Colon (tissue), 2 donors: ENCODE measurements at regions not wholly inside any gene's neighbourhood (a gene's known extent, or its start where the extent isn't known, plus 50 kb on each side); places are given as distances from the start of the nearest gene placed in this dataset.
"Not testable (repeated sequence)": the region's sequence is repeated elsewhere in the genome, so short reads cannot be mapped to it uniquely, and the experiment has no call there.

Experiments used
- FAIRE-seq: peaks from 2 replicates; lab custom pipeline; 2012; peaks lifted over from hg19 to GRCh38; lab: Jason Lieb, UNC
- donor health status: control.
- donor health status: control.

GRCh38 chr2:111579500-111580134 lies 304.4 kb downstream of the ANAPC1 start:
- not testable (repeated sequence) for FAIRE-seq

DNA sequence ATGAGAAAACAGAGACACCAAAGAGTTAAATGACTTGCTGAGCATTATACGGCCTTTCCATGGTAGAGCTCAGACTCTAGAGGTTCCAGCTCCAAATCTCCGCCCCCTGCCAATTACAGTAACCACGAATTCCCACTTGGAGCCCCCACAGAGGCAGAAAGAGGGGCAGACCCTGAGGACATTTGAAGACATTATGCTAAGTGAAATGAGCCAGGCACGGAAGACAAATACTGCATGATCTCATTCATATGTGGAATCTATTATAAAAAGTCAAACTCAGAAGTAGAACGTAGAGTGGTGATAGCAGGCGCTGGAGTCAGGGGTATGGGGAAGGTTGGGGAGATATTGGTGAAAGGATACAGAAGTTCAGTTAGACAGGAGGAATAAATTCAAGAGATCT lies 303.4 kb downstream of the ANAPC1 start:
- not testable (repeated sequence) for FAIRE-seq

- not testable (repeated sequence) for FAIRE-seq
Measured at GRCh38 chr2:111582090-111582489, 301.9 kb downstream of the ANAPC1 start.

DNA sequence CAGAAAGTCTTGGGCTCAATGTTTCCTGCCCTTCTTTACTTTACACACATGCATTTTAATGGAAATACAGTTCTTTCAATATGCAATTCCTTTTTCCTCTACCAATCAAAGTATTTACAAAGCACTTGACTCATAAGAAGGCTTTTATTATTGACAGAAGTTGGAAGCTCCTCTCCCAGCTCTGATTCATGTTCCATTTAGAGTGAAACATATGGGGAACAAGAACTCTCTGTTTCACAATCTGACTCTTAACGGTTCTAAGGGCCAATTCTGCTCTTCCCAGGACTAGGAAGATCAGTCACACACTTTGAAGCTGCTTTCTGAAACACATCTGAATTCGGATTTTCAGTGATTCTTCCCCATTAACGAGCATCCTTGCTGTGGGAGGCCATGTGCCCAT lies 300.5 kb downstream of the ANAPC1 start:
- not testable (repeated sequence) for FAIRE-seq

GRCh38 chr2:111584540-111584939 lies 299.5 kb downstream of the ANAPC1 start:
- not testable (repeated sequence) for FAIRE-seq

DNA sequence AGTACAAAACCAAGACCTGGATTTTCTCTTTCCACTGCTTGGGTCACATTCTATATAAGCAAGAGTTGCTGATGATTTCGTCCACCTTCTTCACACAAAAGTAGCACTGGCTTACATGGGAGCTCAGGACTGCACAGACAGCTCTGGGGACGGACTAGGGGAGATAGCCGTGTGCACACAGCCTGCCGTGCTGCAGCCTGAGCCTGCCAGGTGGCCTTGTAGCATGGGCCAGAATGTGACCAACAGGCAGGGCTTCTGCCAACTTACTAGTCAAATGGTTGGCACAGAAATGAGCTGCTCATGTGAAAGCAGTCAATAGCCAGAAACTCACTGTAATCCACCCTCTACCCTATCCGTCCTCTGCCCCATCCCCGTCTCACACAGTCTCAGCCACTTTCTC lies 299.0 kb downstream of the ANAPC1 start:
- FAIRE-seq = not testable (repeated sequence)

DNA sequence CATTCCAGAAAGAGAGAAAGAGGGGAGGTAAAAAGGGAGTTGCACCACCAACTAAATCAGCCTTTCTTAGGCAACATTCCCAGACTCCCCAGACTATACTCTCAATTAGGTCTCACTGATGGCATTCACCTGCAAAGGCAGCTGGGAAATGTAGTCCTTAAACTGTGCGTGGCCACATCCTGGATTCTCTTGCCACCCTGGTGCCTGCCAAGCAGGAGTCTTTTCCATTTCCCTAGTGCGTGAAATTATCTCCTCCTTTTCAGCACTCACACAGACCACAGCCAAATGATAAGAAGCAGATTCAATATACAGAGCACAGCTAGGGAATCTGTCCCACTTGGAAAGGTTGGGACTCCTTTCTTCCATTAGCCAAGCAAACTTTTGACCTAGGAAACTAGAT lies 298.0 kb downstream of the ANAPC1 start:
- not testable (repeated sequence) for FAIRE-seq

DNA sequence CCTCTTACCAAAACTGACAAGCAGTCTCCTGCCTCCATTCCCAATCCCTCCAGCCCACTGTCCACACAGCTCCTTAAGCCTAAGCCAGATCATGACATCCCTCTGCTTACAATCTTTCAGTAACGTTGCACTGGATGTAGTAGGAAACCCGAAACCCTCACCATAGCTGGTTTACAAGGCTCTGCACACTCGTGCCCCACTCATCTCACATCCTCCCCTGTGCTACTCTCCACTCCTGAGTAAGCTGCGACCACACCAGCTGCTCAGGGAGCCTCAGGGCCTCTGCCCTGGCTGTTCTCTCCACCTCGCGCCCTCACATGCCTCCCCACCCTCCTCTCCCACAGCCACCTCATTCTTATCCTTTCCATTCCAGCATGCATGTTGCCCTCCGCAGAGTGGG lies 288.9 kb downstream of the ANAPC1 start:
- FAIRE-seq = not testable (repeated sequence)

DNA sequence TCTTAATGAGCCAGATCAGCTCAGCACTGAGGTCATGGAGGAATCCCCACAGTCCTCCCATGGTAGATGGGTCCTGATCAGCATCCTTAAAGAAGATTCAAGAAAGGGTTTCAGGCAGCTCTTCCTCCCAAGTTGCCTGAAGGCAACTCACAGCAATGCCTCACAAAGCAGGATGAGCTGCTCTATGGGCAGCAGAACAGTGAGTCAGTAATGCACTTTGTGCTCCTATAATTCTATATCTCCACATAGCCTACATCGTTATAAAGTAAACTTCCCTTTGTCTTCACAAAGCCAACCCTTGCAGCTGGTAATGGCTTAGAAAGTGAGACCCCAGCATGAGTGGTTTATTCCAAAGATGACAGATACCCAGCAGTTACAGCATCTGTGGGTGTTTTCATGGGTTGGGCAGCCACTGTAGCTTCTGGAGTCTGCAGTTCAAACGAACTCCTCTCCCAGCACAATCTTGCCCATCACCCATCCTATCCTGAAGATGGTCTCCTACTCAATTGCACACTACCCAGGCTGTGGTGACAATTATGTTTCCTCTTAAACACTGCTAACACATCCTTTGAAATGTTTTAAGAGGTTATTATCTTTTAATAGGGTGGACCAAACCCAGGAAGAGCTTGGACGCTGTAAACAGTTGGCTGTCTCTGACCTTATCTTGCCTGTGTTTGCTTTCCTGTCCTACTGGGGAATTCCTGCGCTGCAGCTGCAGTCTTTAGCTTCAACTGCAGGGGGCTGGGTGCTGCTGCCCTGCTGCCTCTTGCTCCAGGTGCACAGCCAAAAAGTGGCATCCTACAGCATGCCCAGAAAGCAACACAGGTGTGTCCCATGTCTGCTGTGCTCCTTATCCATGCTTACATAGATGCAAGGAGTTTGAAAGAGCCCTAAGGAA lies 286.9 kb downstream of the ANAPC1 start:
- FAIRE-seq = not testable (repeated sequence)

DNA sequence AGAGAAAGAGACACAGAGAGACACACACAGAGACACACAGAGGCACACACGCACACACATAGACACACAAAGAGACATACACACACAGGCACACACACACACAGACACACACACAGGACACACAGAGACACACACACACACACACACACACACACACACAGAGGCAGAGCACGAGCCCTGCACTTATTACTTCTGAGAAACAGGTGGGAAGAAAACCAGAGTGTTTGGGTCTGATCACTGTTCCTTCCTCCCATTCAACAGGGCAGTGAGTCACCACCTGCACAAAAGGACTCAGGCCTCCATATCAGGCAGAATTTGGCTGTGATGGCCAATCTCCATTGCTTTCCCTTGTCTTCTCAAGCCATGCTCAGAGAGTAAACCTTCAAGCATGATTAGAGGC lies 285.0 kb downstream of the ANAPC1 start:
- not testable (repeated sequence) for FAIRE-seq

DNA sequence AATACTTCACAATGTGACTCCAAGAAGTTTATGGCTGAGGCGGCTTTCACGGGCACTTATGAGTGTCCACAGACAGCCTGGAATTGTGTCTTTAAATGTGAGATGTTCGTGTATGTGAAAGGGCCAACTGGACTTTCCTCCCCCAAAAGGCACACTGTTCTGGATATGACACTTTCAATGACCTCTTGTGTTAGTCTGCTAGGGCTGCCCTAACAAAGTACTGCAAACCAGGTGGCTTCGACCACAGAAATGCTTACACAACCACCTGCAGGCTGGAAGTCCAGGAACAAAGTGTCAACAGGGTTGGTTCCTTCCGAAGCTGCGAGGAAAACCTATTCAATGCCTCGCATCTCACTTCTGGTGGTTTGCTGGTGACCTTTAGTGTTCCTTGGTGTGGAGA lies 281.7 kb downstream of the ANAPC1 start:
- FAIRE-seq = not testable (repeated sequence)

DNA sequence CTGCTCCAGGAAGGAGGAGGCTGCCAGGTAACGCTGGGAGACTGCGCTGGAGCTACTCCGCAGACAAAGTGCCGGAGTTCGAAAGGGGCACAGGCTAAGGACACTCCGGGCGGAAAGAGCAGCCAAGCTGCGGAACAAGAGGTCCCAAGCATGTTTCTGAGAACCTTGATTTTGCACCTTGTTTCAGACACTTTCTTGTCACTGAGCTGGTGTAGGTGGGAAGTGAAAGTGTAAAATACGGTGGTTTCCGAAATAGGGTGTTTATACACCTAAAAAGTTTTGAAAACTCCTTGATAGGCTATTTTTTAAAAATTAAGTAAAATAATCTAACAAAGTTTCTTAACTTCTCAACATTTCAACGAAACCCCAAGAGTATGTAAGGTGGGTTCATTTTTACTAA lies 278.2 kb downstream of the ANAPC1 start:
- FAIRE-seq = not testable (repeated sequence)

GRCh38 chr2:111606632-111607031 lies 277.4 kb downstream of the ANAPC1 start:
- FAIRE-seq = not testable (repeated sequence)

DNA sequence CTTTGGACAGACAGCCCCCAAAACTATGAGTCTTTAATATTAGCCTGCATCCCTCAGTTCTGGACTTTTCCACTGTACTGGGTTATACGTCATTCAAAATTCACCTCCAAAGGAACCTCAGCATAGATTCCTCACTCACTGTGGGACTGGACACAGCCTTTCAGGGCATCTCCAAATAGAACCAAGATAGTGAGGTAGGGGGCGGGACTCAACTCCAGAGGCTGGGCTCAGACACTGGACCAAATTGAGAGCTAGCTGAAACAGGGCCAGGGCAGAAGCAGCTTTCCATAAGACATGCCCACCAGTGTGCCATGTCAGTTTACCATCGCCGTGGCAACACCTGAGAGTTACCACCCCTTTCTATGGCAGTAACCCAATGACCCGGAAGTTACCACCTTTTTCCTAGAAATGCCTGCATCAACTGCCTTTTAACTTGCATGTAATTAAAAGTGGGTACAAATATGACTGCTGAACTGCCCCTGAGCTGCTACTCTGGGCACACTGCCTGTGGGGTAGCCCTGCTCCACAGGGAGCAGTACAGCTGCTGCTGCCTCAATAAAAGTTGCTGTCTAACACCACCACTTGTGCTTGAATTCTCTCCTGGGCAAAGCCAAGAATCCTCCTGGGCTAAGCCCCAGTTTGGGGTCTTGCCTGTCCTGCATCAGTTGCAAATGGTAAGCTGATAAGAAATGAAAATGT lies 274.7 kb downstream of the ANAPC1 start:
- FAIRE-seq = not testable (repeated sequence)

GRCh38 chr2:111610035-111610434 lies 274.0 kb downstream of the ANAPC1 start:
- FAIRE-seq = not testable (repeated sequence)

GRCh38 chr2:111616651-111617218 lies 267.3 kb downstream of the ANAPC1 start:
- no peak for FAIRE-seq

- FAIRE-seq = no peak
Measured at GRCh38 chr2:111617299-111618225, 266.4 kb downstream of the ANAPC1 start.

GRCh38 chr2:111618226-111618977 lies 265.6 kb downstream of the ANAPC1 start:
- no peak for FAIRE-seq

- FAIRE-seq = no peak
Measured at GRCh38 chr2:111618978-111619902, 264.8 kb downstream of the ANAPC1 start.
